HEK293 (cell line): ENCODE measurements at regions not wholly inside any gene's neighbourhood (a gene's known extent, or its start where the extent isn't known, plus 50 kb on each side); places are given as distances from the start of the nearest gene placed in this dataset.

Experiments used
- CTCF ChIA-PET: fragments of 350-600 bp; formaldehyde crosslinking; extraction: SDS; loops from one replicate; lab custom pipeline; 2021; ENCODE audit warnings: antibody characterized with exemption; lab: Yijun Ruan, JAX
- POLR2A ChIA-PET: fragments of 300-600 bp; formaldehyde crosslinking; extraction: SDS; loops from one replicate; lab custom pipeline; 2020; ENCODE audit warnings: antibody characterized with exemption, inconsistent platforms; lab: Yijun Ruan, JAX
- H3K27ac ChIP-seq: fragments of 200-500 bp; sonication (Bioruptor generic); 2 replicates; pipeline ENCODE4 v1.5.1; 2014; ENCODE audit warnings: low read depth, low read length, control low read depth, inconsistent platforms; ENCODE audit errors: extremely low read depth
- H3K36me3 ChIP-seq, 2 experiments: fragments of 200-500 bp in 1 of 2; sonication (Bioruptor generic) in 1 of 2; 1 replicate in 1 of 2; 2 replicates in 1 of 2; pipeline ENCODE4 v1.5.1; 2014 to 2017; ENCODE audit warnings: inconsistent platforms in 2 of 2, low read length in 2 of 2; ENCODE audit not compliant: control insufficient read depth in 2 of 2, insufficient read depth in 1 of 2
- H3K4me1 ChIP-seq: fragments of 200-500 bp; sonication (Bioruptor generic); 2 replicates; pipeline ENCODE4 v1.5.1; 2014; ENCODE audit warnings: mild to moderate bottlenecking, low read length, inconsistent platforms; ENCODE audit not compliant: control insufficient read depth, insufficient read depth
- H3K4me3 ChIP-seq: 2 replicates; pipeline ENCODE4 v1.5.1; 2011; ENCODE audit warnings: low read depth, mild to moderate bottlenecking, control low read depth, low read length, moderate library complexity
- H3K9me3 ChIP-seq: fragments of 200-500 bp; sonication (Bioruptor generic); 2 replicates; pipeline ENCODE4 v1.5.1; 2014; ENCODE audit warnings: low read depth, low read length, inconsistent platforms; ENCODE audit not compliant: control insufficient read depth, insufficient read depth
- IKZF3 ChIP-seq: fragments of 450-650 bp; IDR thresholded peaks from 2 replicates; pipeline ENCODE4 v1.5.0; 2018; ENCODE audit warnings: missing biosample characterization, mild to moderate bottlenecking, missing genetic modification characterization, moderate library complexity
- OSR2 ChIP-seq: fragments of 450-650 bp; formaldehyde crosslinking; IDR thresholded peaks from 2 replicates; pipeline ENCODE4 v1.5.1; 2016; ENCODE audit warnings: missing biosample characterization, missing genetic modification characterization
- ZBTB21 ChIP-seq: fragments of 450-650 bp; formaldehyde crosslinking; IDR thresholded peaks from 2 replicates; pipeline ENCODE4 v1.5.1; 2017; ENCODE audit warnings: missing biosample characterization, missing genetic modification characterization
- ZNF140 ChIP-seq: fragments of 450-650 bp; formaldehyde crosslinking; IDR thresholded peaks from 2 replicates; pipeline ENCODE4 v1.5.1; 2016; ENCODE audit warnings: missing biosample characterization, missing genetic modification characterization
- ZNF19 ChIP-seq: fragments of 450-650 bp; formaldehyde crosslinking; IDR thresholded peaks from 2 replicates; pipeline ENCODE4; 2016; ENCODE audit warnings: missing biosample characterization, missing genetic modification characterization, low read depth
- ZNF292 ChIP-seq: fragments of 450-650 bp; formaldehyde crosslinking; IDR thresholded peaks from 2 replicates; pipeline ENCODE4 v1.5.1; 2016; ENCODE audit warnings: low read depth, missing biosample characterization, missing genetic modification characterization, borderline replicate concordance
- ZNF658 ChIP-seq: fragments of 450-650 bp; formaldehyde crosslinking; IDR thresholded peaks from 2 replicates; pipeline ENCODE4; 2016; ENCODE audit warnings: missing biosample characterization, missing genetic modification characterization
- TF ChIP-seq, protein P1 (sequence below): fragments of 450-650 bp; formaldehyde crosslinking; IDR thresholded peaks from 2 replicates; pipeline ENCODE4 v1.5.1; 2016; ENCODE audit warnings: missing biosample characterization, missing genetic modification characterization
- TF ChIP-seq, protein P2 (sequence below): fragments of 450-650 bp; formaldehyde crosslinking; IDR thresholded peaks from 2 replicates; pipeline ENCODE4 v1.5.1; 2016; ENCODE audit warnings: missing biosample characterization, missing genetic modification characterization, low read depth
- TF ChIP-seq, protein P3 (sequence below): fragments of 450-650 bp; formaldehyde crosslinking; conservative IDR thresholded peaks from 2 replicates; pipeline ENCODE4 v1.5.1; 2016; ENCODE audit warnings: low read depth, missing biosample characterization, missing genetic modification characterization
- TF ChIP-seq, protein P4 (sequence below): fragments of 450-650 bp; formaldehyde crosslinking; IDR thresholded peaks from 2 replicates; pipeline ENCODE4 v1.5.1; 2016; ENCODE audit warnings: missing biosample characterization, missing genetic modification characterization
- TF ChIP-seq, protein P5 (sequence below): fragments of 450-650 bp; formaldehyde crosslinking; IDR thresholded peaks from 2 replicates; pipeline ENCODE4 v1.5.1; 2016; ENCODE audit warnings: missing biosample characterization, missing genetic modification characterization

DNA sequence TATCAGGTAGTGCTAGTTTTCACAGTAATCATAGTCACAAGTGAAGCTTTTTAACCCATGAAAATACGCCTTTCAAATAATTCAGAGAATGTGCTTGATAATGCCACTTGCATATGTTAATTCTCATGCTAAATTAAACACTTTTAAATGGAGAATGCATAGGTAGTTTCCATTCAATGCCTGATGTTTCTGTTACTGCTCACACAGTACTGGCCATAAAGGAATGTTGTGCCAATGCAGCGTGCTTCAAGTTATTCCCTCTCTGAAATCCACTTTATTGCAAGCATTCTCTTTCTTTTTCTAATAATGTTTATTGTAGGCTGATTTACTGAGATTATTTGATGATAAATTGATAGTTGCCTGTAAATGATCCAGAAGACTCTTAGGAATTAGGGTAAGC, 513.0 kb upstream of the KLF12 start:
- ChIA-PET POLR2A (no interaction called here), CTCF (no interaction called here)
- H3K9me3 ChIP-seq, result no peaks in the 10 kb centered on the region
- H3K27ac ChIP-seq, result no peak overlapping the region
- H3K4me1 ChIP-seq, result no peaks in the 10 kb centered on the region
- H3K36me3 ChIP-seq, result no peaks in the 10 kb centered on the region
- TF ChIP-seq, protein P1, sequence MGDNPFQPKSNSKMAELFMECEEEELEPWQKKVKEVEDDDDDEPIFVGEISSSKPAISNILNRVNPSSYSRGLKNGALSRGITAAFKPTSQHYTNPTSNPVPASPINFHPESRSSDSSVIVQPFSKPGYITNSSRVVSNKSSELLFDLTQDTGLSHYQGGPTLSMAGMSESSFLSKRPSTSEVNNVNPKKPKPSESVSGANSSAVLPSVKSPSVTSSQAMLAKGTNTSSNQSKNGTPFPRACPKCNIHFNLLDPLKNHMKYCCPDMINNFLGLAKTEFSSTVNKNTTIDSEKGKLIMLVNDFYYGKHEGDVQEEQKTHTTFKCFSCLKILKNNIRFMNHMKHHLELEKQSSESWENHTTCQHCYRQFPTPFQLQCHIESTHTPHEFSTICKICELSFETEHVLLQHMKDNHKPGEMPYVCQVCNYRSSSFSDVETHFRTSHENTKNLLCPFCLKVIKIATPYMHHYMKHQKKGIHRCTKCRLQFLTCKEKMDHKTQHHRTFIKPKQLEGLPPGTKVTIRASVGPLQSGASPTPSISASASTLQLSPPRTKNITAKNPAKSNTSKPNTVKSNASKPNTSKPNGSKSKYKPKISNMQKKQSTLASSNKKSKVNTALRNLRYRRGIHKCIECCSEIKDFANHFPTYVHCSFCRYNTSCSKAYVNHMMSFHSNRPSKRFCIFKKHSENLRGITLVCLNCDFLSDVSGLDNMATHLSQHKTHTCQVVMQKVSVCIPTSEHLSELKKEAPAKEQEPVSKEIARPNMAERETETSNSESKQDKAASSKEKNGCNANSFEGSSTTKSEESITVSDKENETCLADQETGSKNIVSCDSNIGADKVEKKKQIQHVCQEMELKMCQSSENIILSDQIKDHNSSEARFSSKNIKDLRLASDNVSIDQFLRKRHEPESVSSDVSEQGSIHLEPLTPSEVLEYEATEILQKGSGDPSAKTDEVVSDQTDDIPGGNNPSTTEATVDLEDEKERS, result no peak
- TF ChIP-seq ZNF292 (tag by site-specific recombination) (no peak), ZNF140 (tag by site-specific recombination) (no peak), OSR2 (tag by site-specific recombination) (no peak), ZBTB21 (no peak)
- TF ChIP-seq, protein P2, sequence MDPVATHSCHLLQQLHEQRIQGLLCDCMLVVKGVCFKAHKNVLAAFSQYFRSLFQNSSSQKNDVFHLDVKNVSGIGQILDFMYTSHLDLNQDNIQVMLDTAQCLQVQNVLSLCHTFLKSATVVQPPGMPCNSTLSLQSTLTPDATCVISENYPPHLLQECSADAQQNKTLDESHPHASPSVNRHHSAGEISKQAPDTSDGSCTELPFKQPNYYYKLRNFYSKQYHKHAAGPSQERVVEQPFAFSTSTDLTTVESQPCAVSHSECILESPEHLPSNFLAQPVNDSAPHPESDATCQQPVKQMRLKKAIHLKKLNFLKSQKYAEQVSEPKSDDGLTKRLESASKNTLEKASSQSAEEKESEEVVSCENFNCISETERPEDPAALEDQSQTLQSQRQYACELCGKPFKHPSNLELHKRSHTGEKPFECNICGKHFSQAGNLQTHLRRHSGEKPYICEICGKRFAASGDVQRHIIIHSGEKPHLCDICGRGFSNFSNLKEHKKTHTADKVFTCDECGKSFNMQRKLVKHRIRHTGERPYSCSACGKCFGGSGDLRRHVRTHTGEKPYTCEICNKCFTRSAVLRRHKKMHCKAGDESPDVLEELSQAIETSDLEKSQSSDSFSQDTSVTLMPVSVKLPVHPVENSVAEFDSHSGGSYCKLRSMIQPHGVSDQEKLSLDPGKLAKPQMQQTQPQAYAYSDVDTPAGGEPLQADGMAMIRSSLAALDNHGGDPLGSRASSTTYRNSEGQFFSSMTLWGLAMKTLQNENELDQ, result no peak
- TF ChIP-seq, protein P3, sequence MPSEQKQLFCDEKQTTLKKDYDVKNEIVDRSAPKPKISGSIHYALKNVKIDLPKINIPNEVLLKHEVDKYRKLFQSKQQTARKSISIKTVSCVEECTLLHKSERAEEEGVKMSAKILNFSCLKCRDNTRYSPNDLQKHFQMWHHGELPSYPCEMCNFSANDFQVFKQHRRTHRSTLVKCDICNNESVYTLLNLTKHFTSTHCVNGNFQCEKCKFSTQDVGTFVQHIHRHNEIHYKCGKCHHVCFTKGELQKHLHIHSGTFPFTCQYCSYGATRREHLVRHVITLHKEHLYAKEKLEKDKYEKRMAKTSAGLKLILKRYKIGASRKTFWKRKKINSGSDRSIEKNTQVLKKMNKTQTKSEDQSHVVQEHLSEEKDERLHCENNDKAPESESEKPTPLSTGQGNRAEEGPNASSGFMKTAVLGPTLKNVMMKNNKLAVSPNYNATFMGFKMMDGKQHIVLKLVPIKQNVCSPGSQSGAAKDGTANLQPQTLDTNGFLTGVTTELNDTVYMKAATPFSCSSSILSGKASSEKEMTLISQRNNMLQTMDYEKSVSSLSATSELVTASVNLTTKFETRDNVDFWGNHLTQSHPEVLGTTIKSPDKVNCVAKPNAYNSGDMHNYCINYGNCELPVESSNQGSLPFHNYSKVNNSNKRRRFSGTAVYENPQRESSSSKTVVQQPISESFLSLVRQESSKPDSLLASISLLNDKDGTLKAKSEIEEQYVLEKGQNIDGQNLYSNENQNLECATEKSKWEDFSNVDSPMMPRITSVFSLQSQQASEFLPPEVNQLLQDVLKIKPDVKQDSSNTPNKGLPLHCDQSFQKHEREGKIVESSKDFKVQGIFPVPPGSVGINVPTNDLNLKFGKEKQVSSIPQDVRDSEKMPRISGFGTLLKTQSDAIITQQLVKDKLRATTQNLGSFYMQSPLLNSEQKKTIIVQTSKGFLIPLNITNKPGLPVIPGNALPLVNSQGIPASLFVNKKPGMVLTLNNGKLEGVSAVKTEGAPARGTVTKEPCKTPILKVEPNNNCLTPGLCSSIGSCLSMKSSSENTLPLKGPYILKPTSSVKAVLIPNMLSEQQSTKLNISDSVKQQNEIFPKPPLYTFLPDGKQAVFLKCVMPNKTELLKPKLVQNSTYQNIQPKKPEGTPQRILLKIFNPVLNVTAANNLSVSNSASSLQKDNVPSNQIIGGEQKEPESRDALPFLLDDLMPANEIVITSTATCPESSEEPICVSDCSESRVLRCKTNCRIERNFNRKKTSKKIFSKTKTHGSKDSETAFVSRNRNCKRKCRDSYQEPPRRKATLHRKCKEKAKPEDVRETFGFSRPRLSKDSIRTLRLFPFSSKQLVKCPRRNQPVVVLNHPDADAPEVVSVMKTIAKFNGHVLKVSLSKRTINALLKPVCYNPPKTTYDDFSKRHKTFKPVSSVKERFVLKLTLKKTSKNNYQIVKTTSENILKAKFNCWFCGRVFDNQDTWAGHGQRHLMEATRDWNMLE, result no peak
- TF ChIP-seq, protein P4, sequence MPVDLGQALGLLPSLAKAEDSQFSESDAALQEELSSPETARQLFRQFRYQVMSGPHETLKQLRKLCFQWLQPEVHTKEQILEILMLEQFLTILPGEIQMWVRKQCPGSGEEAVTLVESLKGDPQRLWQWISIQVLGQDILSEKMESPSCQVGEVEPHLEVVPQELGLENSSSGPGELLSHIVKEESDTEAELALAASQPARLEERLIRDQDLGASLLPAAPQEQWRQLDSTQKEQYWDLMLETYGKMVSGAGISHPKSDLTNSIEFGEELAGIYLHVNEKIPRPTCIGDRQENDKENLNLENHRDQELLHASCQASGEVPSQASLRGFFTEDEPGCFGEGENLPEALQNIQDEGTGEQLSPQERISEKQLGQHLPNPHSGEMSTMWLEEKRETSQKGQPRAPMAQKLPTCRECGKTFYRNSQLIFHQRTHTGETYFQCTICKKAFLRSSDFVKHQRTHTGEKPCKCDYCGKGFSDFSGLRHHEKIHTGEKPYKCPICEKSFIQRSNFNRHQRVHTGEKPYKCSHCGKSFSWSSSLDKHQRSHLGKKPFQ (tag by site-specific recombination), result no peak
- TF ChIP-seq, protein P5, sequence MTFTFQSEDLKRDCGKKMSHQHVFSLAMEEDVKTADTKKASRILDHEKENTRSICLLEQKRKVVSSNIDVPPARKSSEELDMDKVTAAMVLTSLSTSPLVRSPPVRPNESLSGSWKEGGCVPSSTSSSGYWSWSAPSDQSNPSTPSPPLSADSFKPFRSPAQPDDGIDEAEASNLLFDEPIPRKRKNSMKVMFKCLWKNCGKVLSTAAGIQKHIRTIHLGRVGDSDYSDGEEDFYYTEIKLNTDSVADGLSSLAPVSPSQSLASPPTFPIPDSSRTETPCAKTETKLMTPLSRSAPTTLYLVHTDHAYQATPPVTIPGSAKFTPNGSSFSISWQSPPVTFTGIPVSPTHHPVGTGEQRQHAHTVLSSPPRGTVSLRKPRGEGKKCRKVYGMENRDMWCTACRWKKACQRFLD (tag by site-specific recombination), result no peak
- H3K4me3 ChIP-seq, result no peak overlapping the region

DNA sequence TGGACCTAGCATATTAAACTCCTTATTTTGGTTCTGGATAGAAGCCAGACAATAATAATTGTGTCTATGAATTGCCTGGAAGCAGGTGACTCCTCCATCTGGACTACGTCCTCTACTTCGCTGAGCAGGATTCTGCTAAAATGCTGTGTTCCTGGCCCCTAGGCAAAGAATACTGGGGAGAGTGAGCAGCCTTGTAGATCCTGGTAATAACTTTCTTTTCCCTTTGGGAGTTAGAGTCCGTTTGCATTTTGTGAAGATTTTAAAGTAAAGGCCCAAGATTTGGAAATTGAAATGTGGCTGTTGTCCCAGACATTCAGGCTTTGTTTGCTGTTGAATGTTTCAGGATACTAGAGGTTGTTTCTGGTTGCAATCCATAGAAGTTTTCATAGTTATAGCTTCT, 511.9 kb upstream of the KLF12 start:
- no peaks in the 10 kb centered on the region for H3K9me3 ChIP-seq
- no peak overlapping the region for H3K27ac ChIP-seq
- no peaks in the 10 kb centered on the region for H3K36me3 ChIP-seq
- ChIA-PET CTCF (no interaction called here), POLR2A (no interaction called here)
- H3K4me1 ChIP-seq, result no peaks in the 10 kb centered on the region
- TF ChIP-seq IKZF3 (tag by site-specific recombination), result no peak
- no peak for TF ChIP-seq ZNF658 (tag by site-specific recombination)
- TF ChIP-seq, protein P5 (tag by site-specific recombination), result no peak
- TF ChIP-seq ZNF19 (tag by site-specific recombination), result no peak
- no peak overlapping the region for H3K4me3 ChIP-seq
